WI38 (cell line): ENCODE measurements at regions not wholly inside any gene's neighbourhood (a gene's known extent, or its start where the extent isn't known, plus 50 kb on each side); places are given as distances from the start of the nearest gene placed in this dataset.

Experiments used
- H3K4me3 ChIP-seq: 2 replicates; pipeline ENCODE4 v1.5.1; 2011; ENCODE audit warnings: low read depth, mild to moderate bottlenecking, control low read depth, low read length
- CTCF ChIP-seq: IDR thresholded peaks from 2 replicates; pipeline ENCODE4 v1.5.1; 2012; ENCODE audit warnings: low read depth, mild to moderate bottlenecking, control low read depth, low read length

GRCh38 chr11:45446998-45447397 lies 160.9 kb upstream of the SYT13 start:
- H3K4me3 ChIP-seq, result no peak overlapping the region
- TF ChIP-seq CTCF, result no peak

GRCh38 chr11:45446434-45446833 lies 160.3 kb upstream of the SYT13 start:
- TF ChIP-seq CTCF, result no peak

GRCh38 chr11:45444796-45445195 lies 158.7 kb upstream of the SYT13 start:
- H3K4me3 ChIP-seq, result no peak overlapping the region
- no peak for TF ChIP-seq CTCF

More at GRCh38 chr11:45446434-45446833, 160.3 kb upstream of the SYT13 start:
- H3K4me3 ChIP-seq, result no peak overlapping the region

GRCh38 chr11:45440111-45440510 lies 154.0 kb upstream of the SYT13 start:
- TF ChIP-seq CTCF, result no peak
- H3K4me3 ChIP-seq, result no peak overlapping the region

- no peak overlapping the region for H3K4me3 ChIP-seq
- no peak for TF ChIP-seq CTCF
Measured at GRCh38 chr11:45436966-45437365, 150.8 kb upstream of the SYT13 start.

- no peak for TF ChIP-seq CTCF
- no peak overlapping the region for H3K4me3 ChIP-seq
Measured at GRCh38 chr11:45436118-45436517, 150.0 kb upstream of the SYT13 start.

GRCh38 chr11:45435706-45436105 lies 149.6 kb upstream of the SYT13 start:
- no peak overlapping the region for H3K4me3 ChIP-seq
- TF ChIP-seq CTCF, result no peak
